ENCODE measurements at regions not wholly inside any gene's neighbourhood (a gene's known extent, or its start where the extent isn't known, plus 50 kb on each side); places are given as distances from the start of the nearest gene placed in this dataset.

GRCh38 chr7:81871606-81872265 is 101.9 kb upstream of the HGF start:
- peaks cover 9% of the 10 kb centered on the region for H3K4me1 ChIP-seq (ENCODE audit: control insufficient read depth, insufficient read depth, low read length)
- CTCF ChIA-PET, result interaction anchor here (0.9 to 1.4 kb wide), 2 partner anchors 9 to 11 kb away, joined by 3 to 4 read pairs; no protein-coding TSS in a partner anchor
- no peaks in the 10 kb centered on the region for H3K27me3 ChIP-seq (replicated peaks in 1 of 2; ENCODE audit: control insufficient read depth in 2 of 2, insufficient read depth in 2 of 2, low read length in 1 of 2)
- ATAC-seq, result no peak
- BruUV-seq (replicated peaks), result no TSS peak
- no peaks in the 10 kb centered on the region for H4K20me1 ChIP-seq (ENCODE audit: control insufficient read depth, insufficient read depth)
- SMC1A ChIA-PET (ENCODE audit: uncharacterized antibody, unreplicated experiment), result interaction anchor here (0.9 to 2.0 kb wide), 6 partner anchors 21 to 89 kb away, joined by 3 to 5 read pairs (median 4); no protein-coding TSS in a partner anchor
- H3K36me3 ChIP-seq (ENCODE audit: control insufficient read depth in 2 of 2, insufficient read depth in 2 of 2, low read length in 1 of 2), result no peaks in the 10 kb centered on the region
- in situ Hi-C loops (cut with MboI) (no loop called here), intact Hi-C loops (cut with micrococcal nuclease; ENCODE audit: unreplicated experiment) (loop anchor here (2.0 to 5.0 kb wide), 4 partner anchors 79 to 371 kb away; no protein-coding TSS in a partner anchor)
- H3K27ac ChIP-seq (ENCODE audit: control insufficient read depth, insufficient read depth), result peak overlapping the region; percentile 8; the same call in 1 of the 2 replicates
- POLR2A ChIA-PET, result interaction anchor here (1.2 kb wide), 1 partner anchor 14 kb away, joined by 3 read pairs; no protein-coding TSS in a partner anchor
- no peaks in the 10 kb centered on the region for H3K79me2 ChIP-seq (ENCODE audit: control insufficient read depth, insufficient read depth, low read length)
- H3K9ac ChIP-seq (ENCODE audit: control insufficient read depth, insufficient read depth, low read length), result no peak overlapping the region
- no peak overlapping the region for H3K4me2 ChIP-seq (ENCODE audit: control insufficient read depth, insufficient read depth)
- no peak overlapping the region for H3K4me3 ChIP-seq
- RAD21 ChIA-PET (ENCODE audit: unreplicated experiment), result interaction anchor here (1.0 kb wide), 1 partner anchor 16 kb away, joined by 3 read pairs; no protein-coding TSS in a partner anchor
- no peak for DNase-seq (ENCODE audit: low read depth, low spot score)
- H3K9me3 ChIP-seq (replicated peaks; ENCODE audit: control insufficient read depth, insufficient read depth, low read length), result peaks cover 2% of the 10 kb centered on the region; the same call in 2 of the 3 replicates
- peak overlapping the region; percentile 39 for H2AFZ ChIP-seq (ENCODE audit: control insufficient read depth, low read depth, low read length)
- 16% methylated on average over 6 of the region's 6 CpGs for WGBS (ENCODE audit: insufficient coverage, insufficient replicate concordance, low lambda C conversion rate, missing lambda C conversion rate)
- TF ChIP-seq TBL1XR1 (IDR thresholded peaks at IDR 0.05; ENCODE audit: low read depth, low read length), result no peak
- no peak for TF ChIP-seq TCF7 (IDR thresholded peaks at IDR 0.05; ENCODE audit: borderline replicate concordance)
- TF ChIP-seq STAT1 (conservative IDR thresholded peaks at IDR 0.05), result no peak
- TF ChIP-seq PAX5 (IDR thresholded peaks at IDR 0.05; ENCODE audit: borderline replicate concordance, low read depth, low read length), result no peak
- TF ChIP-seq ASH2L (IDR thresholded peaks at IDR 0.05; ENCODE audit: borderline replicate concordance, low read depth), result no peak
- TF ChIP-seq ZNF24 (IDR thresholded peaks at IDR 0.05), result no peak
- TF ChIP-seq SMARCA5 (IDR thresholded peaks at IDR 0.05), result no peak
- no peak for TF ChIP-seq BACH1 (IDR thresholded peaks at IDR 0.05; ENCODE audit: borderline replicate concordance)
- no peak for TF ChIP-seq EZH2 (IDR thresholded peaks at IDR 0.05; ENCODE audit: borderline replicate concordance, control insufficient read depth, low read depth, low read length)
- TF ChIP-seq MEF2B (IDR thresholded peaks at IDR 0.05; ENCODE audit: partially characterized antibody, poor library complexity, severe bottlenecking), result no peak
- TF ChIP-seq JUNB (IDR thresholded peaks at IDR 0.05), result no peak
- no peak for FAIRE-seq

Data from GM12878 (cell line).